HL-60 (cell line): ENCODE measurements at regions not wholly inside any gene's neighbourhood (a gene's known extent, or its start where the extent isn't known, plus 50 kb on each side); places are given as distances from the start of the nearest gene placed in this dataset.

Experiments used
- DNase-seq, 2 experiments: peaks; one replicate each; pipeline ENCODE4 v3.0.0-alpha.2; 2010 to 2020; ENCODE audit warnings: low read depth in 1 of 2, low spot score in 1 of 2
- H3K27ac ChIP-seq: fragments of 250-450 bp; sonication (Bioruptor Pico); replicated peaks from 2 replicates; pipeline ENCODE4 v1.5.1; 2020; ENCODE audit warnings: mild to moderate bottlenecking, moderate library complexity
- H3K27me3 ChIP-seq: fragments of 250-450 bp; sonication (Bioruptor Pico); 2 replicates; pipeline ENCODE4 v1.5.1; 2021; ENCODE audit warnings: mild to moderate bottlenecking, moderate library complexity; ENCODE audit not compliant: insufficient read depth, poor library complexity, severe bottlenecking
- H3K4me3 ChIP-seq: replicated peaks from 2 replicates; pipeline ENCODE4 v1.5.1; 2011; ENCODE audit warnings: mild to moderate bottlenecking, control low read depth, low read length; ENCODE audit not compliant: insufficient read depth
- CTCF ChIP-seq: IDR thresholded peaks from one replicate; pipeline ENCODE4 v1.5.1; 2011; ENCODE audit warnings: low read length, control low read depth, inconsistent platforms; ENCODE audit not compliant: insufficient read depth
- GABPA ChIP-seq: IDR thresholded peaks from 2 replicates; pipeline ENCODE4 v1.6.1; 2012; ENCODE audit warnings: low read depth
- POLR2AphosphoS5 ChIP-seq: IDR thresholded peaks from 2 replicates; pipeline ENCODE4 v1.6.1; 2012; ENCODE audit warnings: low read depth
- REST ChIP-seq: IDR thresholded peaks from 2 replicates; pipeline ENCODE4 v1.6.1; 2012; ENCODE audit warnings: low read depth; ENCODE audit not compliant: insufficient replicate concordance
- SPI1 ChIP-seq: IDR thresholded peaks from 2 replicates; pipeline ENCODE4 v1.6.1; 2012; ENCODE audit warnings: low read depth, mild to moderate bottlenecking, borderline replicate concordance

GRCh38 chr6:125375013-125375412, 73.2 kb upstream of the HDDC2 start:
- DNase-seq = no peak
- peaks cover 2% of the 10 kb centered on the region for H3K27me3 ChIP-seq
- H3K27ac ChIP-seq = no peak overlapping the region
- TF ChIP-seq CTCF (no peak), REST (no peak), GABPA (no peak), POLR2AphosphoS5 (no peak), SPI1 (no peak)
- no peak overlapping the region for H3K4me3 ChIP-seq

GRCh38 chr6:125375821-125376220, 74.1 kb upstream of the HDDC2 start:
- no peaks in the 10 kb centered on the region for H3K27me3 ChIP-seq
- no peak for DNase-seq

GRCh38 chr6:125377621-125378020, 75.9 kb upstream of the HDDC2 start:
- DNase-seq = peak; percentile 10 to 22
- Histone ChIP-seq H3K27ac (no peak overlapping the region), H3K27me3 (no peaks in the 10 kb centered on the region), H3K4me3 (no peak overlapping the region)
- TF ChIP-seq SPI1 (no peak), GABPA (no peak), POLR2AphosphoS5 (no peak), REST (no peak), CTCF (no peak)

More at GRCh38 chr6:125375821-125376220, 74.1 kb upstream of the HDDC2 start:
- TF ChIP-seq POLR2AphosphoS5 (no peak), SPI1 (no peak), CTCF (no peak), GABPA (no peak)
- H3K4me3 ChIP-seq = no peak overlapping the region
- no peak overlapping the region for H3K27ac ChIP-seq

- Histone ChIP-seq H3K27me3 (no peaks in the 10 kb centered on the region), H3K4me3 (no peak overlapping the region), H3K27ac (no peak overlapping the region)
- no peak for TF ChIP-seq SPI1
- TF ChIP-seq POLR2AphosphoS5 = no peak
- no peak for TF ChIP-seq CTCF
- no peak for TF ChIP-seq GABPA
- TF ChIP-seq REST = no peak
- DNase-seq = no peak
Measured at GRCh38 chr6:125379174-125379573, 77.4 kb upstream of the HDDC2 start.
